Stomach (tissue), 8 donors: ENCODE measurements at regions not wholly inside any gene's neighbourhood (a gene's known extent, or its start where the extent isn't known, plus 50 kb on each side); places are given as distances from the start of the nearest gene placed in this dataset.

Experiments used
- DNase-seq, 2 donors: peaks; one replicate each; pipeline versions ENCODE4 v3.0.0 to v3.0.0-alpha.2; 2013 to 2019
- H3K27ac ChIP-seq, 5 donors: fragments of 200-600 bp in 4 of 5; sonication (generic) in 4 of 5; one replicate each; pipeline ENCODE4 v1.5.1; 2013 to 2019; ENCODE audit warnings: mild to moderate bottlenecking in 1 of 5, moderate library complexity in 1 of 5
- H3K27me3 ChIP-seq, 3 donors: fragments of 200-600 bp; sonication (generic); one replicate each; pipeline ENCODE4 v1.5.1; 2017 to 2019; ENCODE audit warnings: mixed run types in 1 of 3
- H3K36me3 ChIP-seq, 4 donors: fragments of 200-600 bp; sonication (generic); 1 replicate in 3 of 4; 2 replicates in 1 of 4; pipeline ENCODE4 v1.5.1; 2016 to 2019
- H3K4me1 ChIP-seq, 4 donors: fragments of 200-600 bp; sonication (generic); one replicate each; pipeline ENCODE4 v1.5.1; 2016 to 2019
- H3K4me3 ChIP-seq, 4 donors: fragments of 200-600 bp; sonication (generic) in 3 of 4; one replicate each; pipeline ENCODE4 v1.5.1; 2016 to 2019; ENCODE audit warnings: mild to moderate bottlenecking in 1 of 4
- H3K9me3 ChIP-seq, 4 donors: fragments of 200-600 bp; sonication (generic); one replicate each; pipeline ENCODE4 v1.5.1; 2016 to 2019
- CTCF ChIP-seq, 7 experiments: fragments of 450-650 bp in 4 of 7; fragments of 200-600 bp in 3 of 7; sonication (generic) in 3 of 7; IDR thresholded peaks; one replicate each; pipeline ENCODE4 v1.5.1; 2016 to 2019; ENCODE audit warnings: antibody characterized with exemption in 7 of 7, control low read depth in 2 of 7, mild to moderate bottlenecking in 1 of 7
- EP300 ChIP-seq: sonication (generic); formaldehyde crosslinking; IDR thresholded peaks from one replicate; pipeline ENCODE4 v1.6.1; 2017; ENCODE audit warnings: antibody characterized with exemption
- POLR2A ChIP-seq, 4 donors: fragments of 450-650 bp; IDR thresholded peaks; one replicate each; pipeline ENCODE4 v1.6.1; 2016; ENCODE audit warnings: antibody characterized with exemption in 4 of 4, control low read depth in 2 of 4, mild to moderate bottlenecking in 1 of 4, moderate library complexity in 1 of 4
- POLR2AphosphoS5 ChIP-seq, 3 donors: sonication (generic); formaldehyde crosslinking; IDR thresholded peaks; one replicate each; pipeline ENCODE4 v1.6.1; 2016; ENCODE audit warnings: antibody characterized with exemption in 3 of 3
- WGBS, 5 donors: extraction: QIAGEN DNeasy Blood & Tissue Kit in 3 of 5; methylation state at CpG; one replicate each; pipeline versions ENCODE4 v1.1.5 to v1.1.7; 2013 to 2018; 5-methylcytosine and 5-hydroxymethylcytosine counted together
- intact Hi-C: fragments of 100-400 bp; cut with DNase I; formaldehyde crosslinking; loops from one replicate; pipeline ENCODE4 v1.15.1; 2023; ENCODE audit warnings: low total_unique reads
- donor health status: healthy with polysubstance abuse.
- donor health status: Bipolar disorder and iron deficiency.
- donor health status: healthy.

- no peaks in the 10 kb centered on the region for H3K36me3 ChIP-seq
- H3K4me1 ChIP-seq: no peaks in the 10 kb centered on the region
- 50 to 66% (median 57%) methylated on average over 7 of the region's 7 CpGs for WGBS, 5 donors
- TF ChIP-seq EP300: no peak
- TF ChIP-seq POLR2AphosphoS5 (IDR thresholded peaks at IDR 0.05): no peak
- no peak for TF ChIP-seq POLR2A (IDR thresholded peaks at IDR 0.05)
- no peak for TF ChIP-seq CTCF (IDR thresholded peaks at IDR 0.05)
- no peak overlapping the region for H3K4me3 ChIP-seq
- H3K27me3 ChIP-seq: no peaks in the 10 kb centered on the region
- peaks cover 0 to 4% (median 0%) of the 10 kb centered on the region in 4 donors for H3K9me3 ChIP-seq
- no peak overlapping the region for H3K27ac ChIP-seq
- DNase-seq: peak in 1 of 2 donors; percentile 11
- intact Hi-C loops: no loop called here
Observed at GRCh38 chr12:82089369-82090121, 268.6 kb downstream of the CCDC59 start.

GRCh38 chr12:82082501-82082900 is 275.7 kb downstream of the CCDC59 start:
- no peaks in the 10 kb centered on the region for H3K4me1 ChIP-seq
- no peak overlapping the region for H3K4me3 ChIP-seq
- no peak overlapping the region for H3K27ac ChIP-seq
- TF ChIP-seq CTCF (IDR thresholded peaks at IDR 0.05) (no peak), POLR2AphosphoS5 (IDR thresholded peaks at IDR 0.05) (no peak), EP300 (no peak), POLR2A (IDR thresholded peaks at IDR 0.05) (no peak)
- no peak for DNase-seq
- no peaks in the 10 kb centered on the region for H3K27me3 ChIP-seq
- WGBS, 5 donors: 74 to 79% (median 75%) methylated on average over 3 of the region's 3 CpGs
- intact Hi-C loops: no loop called here
- peaks cover 0 to 2% (median 0%) of the 10 kb centered on the region in 4 donors for H3K9me3 ChIP-seq
- no peaks in the 10 kb centered on the region for H3K36me3 ChIP-seq

- Histone ChIP-seq H3K4me1 (no peaks in the 10 kb centered on the region), H3K27me3 (no peaks in the 10 kb centered on the region), H3K27ac (no peak overlapping the region), H3K9me3 (no peaks in the 10 kb centered on the region), H3K36me3 (no peaks in the 10 kb centered on the region), H3K4me3 (no peak overlapping the region)
- TF ChIP-seq CTCF (IDR thresholded peaks at IDR 0.05) (no peak), POLR2A (IDR thresholded peaks at IDR 0.05) (no peak), EP300 (no peak), POLR2AphosphoS5 (IDR thresholded peaks at IDR 0.05) (no peak)
- DNase-seq: no peak
- 41 to 56% (median 49%) methylated on average over 2 of the region's 2 CpGs for WGBS, 5 donors
- intact Hi-C loops: no loop called here
Observed at GRCh38 chr12:82069931-82070514, 288.2 kb downstream of the CCDC59 start.

- Histone ChIP-seq H3K4me3 (no peak overlapping the region), H3K4me1 (no peaks in the 10 kb centered on the region), H3K27me3 (no peaks in the 10 kb centered on the region), H3K36me3 (no peaks in the 10 kb centered on the region), H3K9me3 (no peaks in the 10 kb centered on the region), H3K27ac (no peak overlapping the region)
- no peak for DNase-seq
- WGBS, 5 donors: 54 to 69% (median 56%) methylated on average over 3 of the region's 3 CpGs
- TF ChIP-seq POLR2AphosphoS5 (IDR thresholded peaks at IDR 0.05) (no peak), CTCF (IDR thresholded peaks at IDR 0.05) (no peak), EP300 (no peak), POLR2A (IDR thresholded peaks at IDR 0.05) (no peak)
- intact Hi-C loops: no loop called here
Observed at GRCh38 chr12:82058197-82058596, 299.0 kb upstream of the PPFIA2 start.
